ENCODE measurements at regions not wholly inside any gene's neighbourhood (a gene's known extent, or its start where the extent isn't known, plus 50 kb on each side); places are given as distances from the start of the nearest gene placed in this dataset.
A peak's percentile ranks its signal among the peaks of the same experiment; 100 is the strongest.
"Not testable (repeated sequence)": the region's sequence is repeated elsewhere in the genome, so short reads cannot be mapped to it uniquely, and the experiment has no call there.

- intact Hi-C loops (cut with DNase I) = no loop called here
- no peak for DNase-seq (ENCODE audit: low spot score)
These were observed 261.5 kb upstream of the SOX4 start for GRCh38 chr6:21332077-21332476.

GRCh38 chr6:21332660-21333059 lies 260.9 kb upstream of the SOX4 start:
- intact Hi-C loops (cut with DNase I) = no loop called here
- ATAC-seq = no peak
- DNase-seq (ENCODE audit: low spot score) = no peak

More at GRCh38 chr6:21332077-21332476, 261.5 kb upstream of the SOX4 start:
- no peak for ATAC-seq

DNA sequence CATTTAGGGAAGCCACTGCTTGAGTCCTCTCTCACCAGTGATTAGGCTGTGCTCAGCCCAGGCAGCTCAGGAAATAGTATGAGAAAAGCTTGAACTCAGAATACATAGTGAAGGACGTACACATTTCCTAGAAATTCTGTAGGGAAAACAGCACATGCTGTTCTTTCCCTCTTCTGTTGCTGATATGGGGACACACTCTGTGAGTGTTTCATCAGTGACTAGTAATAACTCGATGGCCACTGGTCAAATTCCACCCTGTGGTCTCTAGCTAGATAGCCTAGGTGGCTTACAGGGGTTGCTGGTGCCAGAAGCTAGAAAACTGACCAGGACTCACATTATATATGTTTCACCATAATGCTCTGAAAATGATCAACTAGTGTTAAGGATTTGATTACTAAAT lies 259.8 kb upstream of the SOX4 start:
- intact Hi-C loops (cut with DNase I) = no loop called here
- ATAC-seq (no peak), DNase-seq (ENCODE audit: low spot score) (no peak)

DNA sequence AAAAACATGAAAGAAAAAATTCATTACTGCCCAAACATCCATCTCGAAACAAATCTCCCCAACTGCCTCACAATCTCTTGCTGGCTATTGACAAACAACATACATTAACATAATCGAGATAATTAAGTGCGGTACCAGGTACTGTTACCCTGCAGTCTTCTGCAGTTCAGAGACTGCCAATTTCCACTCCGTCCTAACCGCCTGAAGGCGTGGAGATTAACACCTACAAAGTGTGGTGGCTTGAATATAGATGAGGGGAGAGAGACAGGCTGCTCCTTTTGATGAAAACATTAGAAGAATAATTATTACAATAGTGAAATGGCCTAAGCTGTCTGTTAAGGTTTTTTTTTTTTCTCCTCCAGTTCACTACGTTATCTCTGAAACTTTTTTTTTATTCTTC lies 258.9 kb upstream of the SOX4 start:
- DNase-seq (ENCODE audit: low spot score) (no peak), ATAC-seq (no peak)
- intact Hi-C loops (cut with DNase I) = no loop called here

- intact Hi-C loops (cut with DNase I) = no loop called here
- no peak for DNase-seq (ENCODE audit: low spot score)
- no peak for ATAC-seq
These were observed 258.0 kb upstream of the SOX4 start for GRCh38 chr6:21335591-21335990.

- ATAC-seq (no peak), DNase-seq (ENCODE audit: low spot score) (no peak)
- intact Hi-C loops (cut with DNase I) = no loop called here
These were observed 256.3 kb upstream of the SOX4 start for GRCh38 chr6:21337263-21337662.

DNA sequence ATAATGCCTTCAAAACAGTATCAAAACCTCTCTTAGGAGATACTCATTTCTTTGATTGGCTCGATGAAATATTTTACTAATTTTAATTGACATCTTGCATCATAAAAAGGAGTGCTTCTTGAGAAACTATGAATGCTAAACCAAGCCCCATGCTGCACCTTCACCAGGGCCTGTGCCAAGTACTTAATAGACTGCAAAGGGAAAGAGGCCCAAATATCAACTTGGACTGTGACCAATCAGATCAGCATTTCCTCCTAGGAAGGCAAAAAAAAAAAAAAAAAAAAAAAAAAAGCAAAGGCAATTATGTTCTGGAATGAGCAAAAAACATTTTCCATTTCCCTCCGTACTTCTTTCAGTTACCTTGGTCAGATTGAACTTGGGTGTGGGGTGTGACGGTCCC lies 253.0 kb upstream of the SOX4 start:
- intact Hi-C loops (cut with DNase I) = no loop called here
- DNase-seq (ENCODE audit: low spot score) (no peak), ATAC-seq (no peak)

GRCh38 chr6:21341910-21342309 lies 251.6 kb upstream of the SOX4 start:
- ATAC-seq (no peak), DNase-seq (ENCODE audit: low spot score) (no peak)
- intact Hi-C loops (cut with DNase I) = no loop called here

DNA sequence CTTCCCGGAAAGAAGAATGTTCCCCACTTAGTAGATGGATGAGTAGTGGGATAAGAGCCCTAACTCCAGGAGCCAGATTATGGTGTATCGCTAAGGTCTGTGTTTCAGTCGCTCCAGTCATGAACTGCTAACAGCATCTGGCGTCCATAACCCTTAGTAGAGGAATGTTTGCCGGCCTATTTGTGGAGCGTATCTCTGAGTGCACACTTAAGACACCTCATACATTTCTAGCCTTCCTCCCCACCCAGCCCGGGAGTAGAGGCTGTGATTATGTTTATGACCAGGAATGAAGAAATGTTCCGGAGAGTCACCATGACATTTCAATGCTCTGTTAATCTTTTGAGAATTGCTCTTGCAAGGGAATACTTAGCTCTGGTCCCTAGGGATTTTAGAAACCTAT lies 251.1 kb upstream of the SOX4 start:
- intact Hi-C loops (cut with DNase I) = no loop called here
- ATAC-seq = no peak
- no peak for DNase-seq (ENCODE audit: low spot score)

DNA sequence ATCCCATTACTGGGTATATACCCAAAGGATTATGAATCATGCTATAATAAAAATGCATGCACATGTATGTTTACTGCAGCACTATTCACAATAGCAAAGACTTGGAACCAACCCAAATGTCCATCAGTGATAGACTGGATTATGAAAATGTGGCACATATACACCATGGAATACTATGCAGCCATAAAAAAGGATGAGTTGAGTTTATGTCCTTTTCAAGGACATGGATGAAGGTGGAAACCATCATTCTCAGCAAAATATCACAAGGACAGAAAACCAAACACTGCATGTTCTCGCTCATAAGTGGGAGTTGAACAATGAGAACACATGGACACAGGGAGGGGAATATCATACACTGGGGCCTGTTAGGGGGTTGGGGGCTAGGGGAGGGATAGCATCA lies 247.8 kb upstream of the SOX4 start:
- DNase-seq (ENCODE audit: low spot score); intact Hi-C loops (cut with DNase I); ATAC-seq: not testable (repeated sequence)

GRCh38 chr6:21348146-21348503 lies 245.4 kb upstream of the SOX4 start:
- no peak for ATAC-seq
- intact Hi-C loops (cut with DNase I) = no loop called here
- DNase-seq (ENCODE audit: low spot score) = no peak

GRCh38 chr6:21348504-21349195 lies 244.9 kb upstream of the SOX4 start:
- ATAC-seq (peak; percentile 34), DNase-seq (ENCODE audit: low spot score) (no peak)
- intact Hi-C loops (cut with DNase I) = no loop called here

DNA sequence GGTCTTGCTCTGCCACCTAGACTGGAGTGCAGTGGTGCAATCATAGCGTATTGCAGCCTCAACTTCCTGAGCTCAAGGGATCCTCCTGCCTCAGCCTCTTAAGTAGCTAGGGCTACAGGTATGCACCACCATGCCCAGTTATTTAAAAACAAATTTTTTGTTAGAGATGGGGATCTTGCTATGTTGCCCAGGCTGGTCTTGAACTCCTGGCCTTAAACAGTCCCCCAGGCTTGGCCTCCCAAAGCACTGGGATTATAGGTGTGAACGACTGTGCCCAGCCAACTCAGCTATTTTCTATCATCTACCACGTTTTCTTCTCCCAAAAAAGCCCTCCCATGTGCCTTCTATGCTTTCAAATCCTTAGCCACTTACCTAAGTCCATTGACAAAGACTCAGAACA lies 243.7 kb upstream of the SOX4 start:
- intact Hi-C loops (cut with DNase I) = no loop called here
- DNase-seq (ENCODE audit: low spot score) (no peak), ATAC-seq (no peak)

- ATAC-seq (no peak), DNase-seq (ENCODE audit: low spot score) (no peak)
- intact Hi-C loops (cut with DNase I) = no loop called here
These were observed 242.6 kb upstream of the SOX4 start for GRCh38 chr6:21350926-21351325.

GRCh38 chr6:21352131-21352530 lies 241.4 kb upstream of the SOX4 start:
- intact Hi-C loops (cut with DNase I) = no loop called here
- no peak for ATAC-seq

GRCh38 chr6:21354805-21355238 lies 238.7 kb upstream of the SOX4 start:
- intact Hi-C loops (cut with DNase I) = no loop called here
- no peak for DNase-seq (ENCODE audit: low spot score)
- ATAC-seq = no peak

More at GRCh38 chr6:21352131-21352530, 241.4 kb upstream of the SOX4 start:
- DNase-seq (ENCODE audit: low spot score) = no peak

DNA sequence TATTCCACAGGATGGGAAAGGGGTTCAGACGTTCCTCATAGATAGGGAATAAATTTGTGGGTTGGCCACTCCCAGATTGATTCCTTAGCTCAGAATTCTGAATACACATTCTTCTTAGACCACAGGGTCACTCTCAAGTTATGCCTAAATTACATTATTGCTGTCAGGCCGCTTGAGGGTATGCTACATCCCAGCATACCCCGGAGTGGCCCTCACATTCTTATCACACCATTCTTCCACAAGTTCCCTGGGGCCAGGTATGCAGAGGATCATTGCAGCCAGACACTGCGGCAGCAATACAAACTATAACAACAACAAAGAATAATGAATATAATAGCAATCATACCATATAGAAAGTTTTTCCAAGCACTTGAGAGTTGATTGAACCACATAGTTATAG lies 237.9 kb upstream of the SOX4 start:
- DNase-seq (ENCODE audit: low spot score) (no peak), ATAC-seq (no peak)
- intact Hi-C loops (cut with DNase I) = no loop called here

DNA sequence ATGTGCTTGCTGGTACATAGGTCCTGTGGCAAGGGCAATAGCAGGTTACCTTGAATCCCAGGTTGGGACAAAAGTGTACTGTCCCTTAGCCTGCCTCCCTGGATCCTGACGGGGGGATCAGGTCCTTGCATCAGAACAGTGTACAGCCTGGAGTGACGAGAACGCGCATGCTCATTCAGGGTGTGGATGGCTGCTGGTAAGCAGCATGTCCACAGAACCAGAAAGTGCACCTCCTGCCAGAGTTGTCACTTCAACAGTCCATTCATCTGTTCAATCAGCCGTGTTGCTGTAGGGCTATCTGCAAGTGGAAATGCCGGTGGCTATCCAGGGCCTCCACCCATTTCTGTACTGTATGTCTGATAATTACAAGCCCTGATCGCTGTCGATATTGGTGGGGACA lies 236.3 kb upstream of the SOX4 start:
- DNase-seq (ENCODE audit: low spot score) (no peak), ATAC-seq (no peak)
- intact Hi-C loops (cut with DNase I) = no loop called here

- intact Hi-C loops (cut with DNase I) = no loop called here
- DNase-seq (ENCODE audit: low spot score) (no peak), ATAC-seq (no peak)
These were observed 233.6 kb upstream of the SOX4 start for GRCh38 chr6:21359926-21360325.

DNA sequence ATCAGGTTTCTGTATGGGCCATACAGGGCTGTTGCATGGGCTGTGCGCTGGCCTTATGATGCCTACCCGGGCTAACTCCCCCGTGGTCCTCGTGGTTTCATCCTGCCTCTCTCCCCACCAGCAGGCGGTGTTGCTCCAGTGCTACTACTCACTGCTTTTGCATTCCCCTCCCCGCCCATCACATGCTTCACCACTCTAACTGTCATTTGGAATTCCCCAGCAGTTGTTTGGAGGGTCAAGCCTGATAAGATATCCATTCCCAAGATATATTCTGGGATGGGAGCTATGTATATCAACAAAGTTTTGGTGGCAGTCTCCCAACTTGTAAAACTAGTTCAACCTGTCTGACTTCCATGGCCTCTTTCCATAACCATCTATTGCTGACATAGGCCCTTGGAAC lies 233.2 kb upstream of the SOX4 start:
- intact Hi-C loops (cut with DNase I) = no loop called here
- DNase-seq (ENCODE audit: low spot score) (no peak), ATAC-seq (no peak)

- ATAC-seq (no peak), DNase-seq (ENCODE audit: low spot score) (no peak)
- intact Hi-C loops (cut with DNase I) = no loop called here
These were observed 226.4 kb upstream of the SOX4 start for GRCh38 chr6:21367148-21367547.
